ENCODE measurements at regions not wholly inside any gene's neighbourhood (a gene's known extent, or its start where the extent isn't known, plus 50 kb on each side); places are given as distances from the start of the nearest gene placed in this dataset.

GRCh38 chrX:45358392-45358791 is 157.7 kb upstream of the DIPK2B start:
- Histone ChIP-seq H3K4me1 (ENCODE audit: control insufficient read depth, extremely low read depth, insufficient read depth, low read length) (no peaks in the 10 kb centered on the region), H3K36me3 (ENCODE audit: control insufficient read depth in 2 of 2, extremely low read depth in 1 of 2, insufficient read depth in 2 of 2, low read length in 2 of 2) (no peaks in the 10 kb centered on the region), H3K27ac (ENCODE audit: insufficient read depth, low read depth, low read length) (no peak overlapping the region), H2AFZ (ENCODE audit: low read depth, low read length) (no peak overlapping the region), H3K9me3 (replicated peaks; ENCODE audit: control insufficient read depth, insufficient read depth, low read length) (no peaks in the 10 kb centered on the region), H3K79me2 (ENCODE audit: control insufficient read depth, insufficient read depth, low read length) (no peaks in the 10 kb centered on the region), H4K20me1 (replicated peaks; ENCODE audit: control insufficient read depth, extremely low read depth, insufficient read depth, low read length) (no peaks in the 10 kb centered on the region), H3K9me1 (replicated peaks; ENCODE audit: control insufficient read depth, extremely low read depth, insufficient read depth, low read length) (no peaks in the 10 kb centered on the region), H3K4me2 (ENCODE audit: insufficient read depth, low read length) (no peak overlapping the region), H3K27me3 (ENCODE audit: control insufficient read depth in 2 of 2, insufficient read depth in 2 of 2, low read length in 2 of 2) (no peaks in the 10 kb centered on the region), H3K4me3 (replicated peaks in 1 of 3; ENCODE audit: insufficient read depth in 1 of 3, low read depth in 1 of 3, low read length in 3 of 3) (no peak overlapping the region), H3K9ac (replicated peaks; ENCODE audit: extremely low read depth, insufficient read depth, low read length) (no peak overlapping the region)
- dilution Hi-C loops (cut with MboI; ENCODE audit: extremely low pct_ligation_motif_present, low sequenced_read_pairs) = no loop called here
- intact Hi-C loops (cut with micrococcal nuclease) = no loop called here
- no peak for DNase-seq (ENCODE audit: low read depth, low spot score)
- no TSS peak for BruUV-seq (replicated peaks)
- POLR2A ChIA-PET = no interaction called here
- TF ChIP-seq POLR2A (IDR thresholded peaks at IDR 0.05; ENCODE audit: low read depth, low read length) (no peak), POLR2AphosphoS5 (IDR thresholded peaks at IDR 0.05; ENCODE audit: insufficient read depth, low read depth, low read length) (no peak), MAX (IDR thresholded peaks at IDR 0.05; ENCODE audit: insufficient read depth, insufficient read length) (no peak), MYC (IDR thresholded peaks at IDR 0.05; ENCODE audit: low read depth, low read length) (no peak), CTCF (IDR thresholded peaks at IDR 0.05; ENCODE audit: extremely low read depth in 1 of 2, insufficient read depth in 1 of 2, low read depth in 1 of 2, low read length in 2 of 2) (no peak), JUN (IDR thresholded peaks at IDR 0.05; ENCODE audit: borderline replicate concordance, insufficient read depth, insufficient read length, low read depth) (no peak)
- CTCF ChIA-PET = no interaction called here
- no peak for FAIRE-seq

GRCh38 chrX:45353456-45353855 is 152.8 kb upstream of the DIPK2B start:
- CTCF ChIA-PET = no interaction called here
- dilution Hi-C loops (cut with MboI; ENCODE audit: extremely low pct_ligation_motif_present, low sequenced_read_pairs) (no loop called here), intact Hi-C loops (cut with micrococcal nuclease) (no loop called here)
- FAIRE-seq = no peak
- H3K36me3 ChIP-seq (ENCODE audit: control insufficient read depth in 2 of 2, extremely low read depth in 1 of 2, insufficient read depth in 2 of 2, low read length in 2 of 2) = no peaks in the 10 kb centered on the region
- BruUV-seq (replicated peaks) = no TSS peak
- no peak overlapping the region for H2AFZ ChIP-seq (ENCODE audit: low read depth, low read length)
- no peak overlapping the region for H3K4me2 ChIP-seq (ENCODE audit: insufficient read depth, low read length)
- no peak for DNase-seq (ENCODE audit: low read depth, low spot score)
- H3K9ac ChIP-seq (replicated peaks; ENCODE audit: extremely low read depth, insufficient read depth, low read length) = no peak overlapping the region
- H4K20me1 ChIP-seq (replicated peaks; ENCODE audit: control insufficient read depth, extremely low read depth, insufficient read depth, low read length) = no peaks in the 10 kb centered on the region
- POLR2A ChIA-PET = no interaction called here
- TF ChIP-seq POLR2A (IDR thresholded peaks at IDR 0.05; ENCODE audit: low read depth, low read length) (no peak), JUN (IDR thresholded peaks at IDR 0.05; ENCODE audit: borderline replicate concordance, insufficient read depth, insufficient read length, low read depth) (no peak), POLR2AphosphoS5 (IDR thresholded peaks at IDR 0.05; ENCODE audit: insufficient read depth, low read depth, low read length) (no peak), FOS (IDR thresholded peaks at IDR 0.05; ENCODE audit: borderline replicate concordance, insufficient read depth, low read length) (no peak), MAX (IDR thresholded peaks at IDR 0.05; ENCODE audit: insufficient read depth, insufficient read length) (no peak)
- no peaks in the 10 kb centered on the region for H3K9me1 ChIP-seq (replicated peaks; ENCODE audit: control insufficient read depth, extremely low read depth, insufficient read depth, low read length)
- H3K27me3 ChIP-seq (ENCODE audit: control insufficient read depth in 2 of 2, insufficient read depth in 2 of 2, low read length in 2 of 2) = no peaks in the 10 kb centered on the region
- H3K9me3 ChIP-seq (replicated peaks; ENCODE audit: control insufficient read depth, insufficient read depth, low read length) = no peaks in the 10 kb centered on the region
- no peak overlapping the region for H3K4me3 ChIP-seq (replicated peaks in 1 of 3; ENCODE audit: insufficient read depth in 1 of 3, low read depth in 1 of 3, low read length in 3 of 3)
- H3K79me2 ChIP-seq (ENCODE audit: control insufficient read depth, insufficient read depth, low read length) = no peaks in the 10 kb centered on the region
- no peaks in the 10 kb centered on the region for H3K4me1 ChIP-seq (ENCODE audit: control insufficient read depth, extremely low read depth, insufficient read depth, low read length)
- H3K27ac ChIP-seq (ENCODE audit: insufficient read depth, low read depth, low read length) = no peak overlapping the region
